AG04450 (cell line): ENCODE measurements at regions not wholly inside any gene's neighbourhood (a gene's known extent, or its start where the extent isn't known, plus 50 kb on each side); places are given as distances from the start of the nearest gene placed in this dataset.

Source experiments
- CTCF ChIA-PET: fragments of 300-600, 350-600 bp; formaldehyde crosslinking; extraction: SDS; loops from one replicate; lab custom pipeline; 2022; ENCODE audit warnings: antibody characterized with exemption, inconsistent platforms; lab: Charles Lee
- POLR2A ChIA-PET: fragments of 350-600 bp; formaldehyde crosslinking; extraction: SDS; loops from one replicate; lab custom pipeline; 2021; ENCODE audit warnings: antibody characterized with exemption, inconsistent platforms; lab: Yijun Ruan, JAX
- DNase-seq: peaks from one replicate; pipeline ENCODE4 v3.0.0-alpha.2; 2011; ENCODE audit warnings: low read depth, low spot score
- H3K27ac ChIP-seq: one replicate; pipeline ENCODE4 v1.5.1; 2012; ENCODE audit warnings: low read depth, low read length, control low read depth
- H3K27me3 ChIP-seq: one replicate; pipeline ENCODE4 v1.6.0; 2012; ENCODE audit warnings: low read length; ENCODE audit not compliant: control insufficient read depth, insufficient read depth
- H3K4me3 ChIP-seq: 2 replicates; pipeline ENCODE4 v1.5.1; 2011; ENCODE audit warnings: mild to moderate bottlenecking, low read depth, low read length, control low read depth
- H3K9me3 ChIP-seq: 2 replicates; pipeline ENCODE4 v1.5.1; 2012; ENCODE audit warnings: low read length; ENCODE audit not compliant: control insufficient read depth, insufficient read depth
- CTCF ChIP-seq: IDR thresholded peaks from 2 replicates; pipeline ENCODE4 v1.5.1; 2011; ENCODE audit warnings: low read depth, low read length, control low read depth, inconsistent platforms

DNA sequence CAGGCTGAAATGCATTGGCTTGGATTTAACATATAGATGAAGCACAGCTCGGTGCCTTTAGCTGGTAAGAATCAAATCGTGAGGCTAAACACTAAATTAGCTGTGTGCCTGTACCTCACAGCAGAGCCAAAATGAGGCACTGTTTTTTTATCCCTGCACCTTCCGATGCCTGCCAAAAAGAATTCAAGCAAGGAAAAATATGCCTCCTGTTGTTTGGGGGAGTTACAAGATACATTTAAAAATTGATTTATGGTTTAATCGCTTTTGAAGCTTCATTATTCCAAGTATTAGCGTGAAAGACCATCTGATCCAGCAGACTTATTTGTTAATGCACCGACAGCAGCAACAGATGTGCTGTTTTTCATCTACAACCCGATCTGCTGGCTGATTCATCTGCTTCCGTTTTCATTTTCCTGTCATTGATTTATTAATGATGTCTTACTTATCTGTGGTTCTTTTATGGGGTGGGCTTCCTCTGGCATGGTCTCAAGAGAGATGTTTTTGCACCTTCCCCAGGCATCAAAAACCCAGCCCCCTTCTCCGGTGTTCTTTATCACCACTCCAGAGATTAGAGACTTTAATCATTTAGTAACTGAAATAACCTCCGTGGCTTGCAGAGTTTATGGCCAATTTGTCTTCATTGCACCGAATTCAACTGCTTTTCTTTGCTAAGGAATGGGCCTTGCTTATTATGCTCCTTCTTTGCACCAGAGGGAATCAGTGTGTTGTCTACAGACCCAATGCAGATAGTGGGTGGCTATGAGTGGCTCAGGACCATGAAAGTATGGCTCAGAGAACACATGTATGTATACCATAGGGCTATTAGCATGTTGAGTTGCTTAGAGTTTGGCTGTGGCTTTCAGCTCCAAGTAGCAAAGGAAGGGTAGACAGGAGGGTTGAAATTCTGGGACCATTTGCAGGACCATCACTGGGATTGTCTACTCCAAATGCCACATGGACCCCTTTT is 166.8 kb upstream of the TMEM260 start:
- POLR2A ChIA-PET = no interaction called here
- no peak for TF ChIP-seq CTCF
- CTCF ChIA-PET = interaction anchor here (2.2 kb wide), 1 partner anchor 10 kb away, joined by 12 read pairs; no protein-coding TSS in a partner anchor
- Histone ChIP-seq H3K4me3 (no peak overlapping the region), H3K27ac (no peak overlapping the region), H3K9me3 (no peaks in the 10 kb centered on the region), H3K27me3 (peaks cover 9% of the 10 kb centered on the region)
- no peak for DNase-seq

DNA sequence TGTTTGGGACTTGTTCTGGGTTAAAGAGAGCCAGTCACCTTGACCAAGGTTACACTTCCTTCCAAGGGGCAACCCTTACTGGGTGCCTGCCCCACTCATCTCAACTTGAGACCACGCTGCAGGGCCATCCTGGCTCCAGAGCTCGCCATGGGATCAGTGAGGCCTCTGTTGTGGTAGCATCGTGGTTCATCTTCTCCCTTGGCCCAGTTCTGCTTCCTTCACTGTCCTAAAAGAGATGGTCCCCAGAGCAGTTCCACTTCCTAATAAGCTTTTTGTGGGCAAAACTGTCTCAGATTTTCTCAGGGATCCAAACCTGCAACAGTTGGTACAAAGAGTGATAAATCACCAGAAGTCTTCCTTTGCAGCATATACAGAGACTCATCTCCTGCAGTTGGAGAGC is 165.9 kb upstream of the TMEM260 start:
- H3K27ac ChIP-seq = no peak overlapping the region
- TF ChIP-seq CTCF = no peak
- DNase-seq = no peak
- ChIA-PET POLR2A (no interaction called here), CTCF (interaction anchor here (2.2 kb wide), 1 partner anchor 9 kb away, joined by 12 read pairs; no protein-coding TSS in a partner anchor)
- no peak overlapping the region for H3K4me3 ChIP-seq
- H3K9me3 ChIP-seq = no peaks in the 10 kb centered on the region
- H3K27me3 ChIP-seq = peaks cover 9% of the 10 kb centered on the region

- ChIA-PET POLR2A (no interaction called here), CTCF (interaction anchor here (2.2 kb wide), 1 partner anchor 8 kb away, joined by 12 read pairs; no protein-coding TSS in a partner anchor)
- H3K27me3 ChIP-seq = peaks cover 9% of the 10 kb centered on the region
- no peak overlapping the region for H3K27ac ChIP-seq
- TF ChIP-seq CTCF = no peak
- DNase-seq = no peak
- H3K4me3 ChIP-seq = no peak overlapping the region
- H3K9me3 ChIP-seq = no peaks in the 10 kb centered on the region
Observed at GRCh38 chr14:56414236-56414635, 165.4 kb upstream of the TMEM260 start.

- Histone ChIP-seq H3K27me3 (peaks cover 11% of the 10 kb centered on the region), H3K27ac (no peak overlapping the region), H3K9me3 (no peaks in the 10 kb centered on the region), H3K4me3 (no peak overlapping the region)
- POLR2A ChIA-PET = no interaction called here
- CTCF ChIA-PET = interaction anchor here (1.0 kb wide), 1 partner anchor 75 kb away, joined by 4 read pairs; no protein-coding TSS in a partner anchor
- TF ChIP-seq CTCF = no peak
- no peak for DNase-seq
Observed at GRCh38 chr14:56416213-56416612, 163.4 kb upstream of the TMEM260 start.

GRCh38 chr14:56417173-56417572 is 162.4 kb upstream of the TMEM260 start:
- Histone ChIP-seq H3K9me3 (no peaks in the 10 kb centered on the region), H3K4me3 (no peak overlapping the region), H3K27me3 (peaks cover 11% of the 10 kb centered on the region), H3K27ac (no peak overlapping the region)
- ChIA-PET POLR2A (no interaction called here), CTCF (no interaction called here)
- DNase-seq = no peak
- TF ChIP-seq CTCF = no peak
